Liver (tissue), 3 donors: ENCODE measurements at regions not wholly inside any gene's neighbourhood (a gene's known extent, or its start where the extent isn't known, plus 50 kb on each side); places are given as distances from the start of the nearest gene placed in this dataset.

ENCODE experiments used
- CTCF ChIP-seq: fragments of 150-350 bp; IDR thresholded peaks from 2 replicates; pipeline ENCODE4 v1.5.1; 2017; ENCODE audit warnings: improper control_type of control experiment, low read depth, low read length; ENCODE audit not compliant: missing input control
- EGR1 ChIP-seq, 2 donors: IDR thresholded peaks; 2 replicates each; pipeline ENCODE4 v1.6.1; 2016 to 2018; ENCODE audit warnings: antibody characterized with exemption in 2 of 2, low read depth in 2 of 2
- JUND ChIP-seq, 2 donors: IDR thresholded peaks; 2 replicates each; pipeline ENCODE4 v1.6.1; 2016; ENCODE audit warnings: antibody characterized with exemption in 2 of 2
- RAD21 ChIP-seq, 2 donors: IDR thresholded peaks; 2 replicates each; pipeline ENCODE4 v1.6.1; 2016; ENCODE audit warnings: antibody characterized with exemption in 2 of 2, mild to moderate bottlenecking in 2 of 2
- TAF1 ChIP-seq: conservative IDR thresholded peaks from 2 replicates; pipeline ENCODE4 v1.6.1; 2016; ENCODE audit warnings: antibody characterized with exemption, mild to moderate bottlenecking
- donor health status: healthy.
- donor health status: healthy.

DNA sequence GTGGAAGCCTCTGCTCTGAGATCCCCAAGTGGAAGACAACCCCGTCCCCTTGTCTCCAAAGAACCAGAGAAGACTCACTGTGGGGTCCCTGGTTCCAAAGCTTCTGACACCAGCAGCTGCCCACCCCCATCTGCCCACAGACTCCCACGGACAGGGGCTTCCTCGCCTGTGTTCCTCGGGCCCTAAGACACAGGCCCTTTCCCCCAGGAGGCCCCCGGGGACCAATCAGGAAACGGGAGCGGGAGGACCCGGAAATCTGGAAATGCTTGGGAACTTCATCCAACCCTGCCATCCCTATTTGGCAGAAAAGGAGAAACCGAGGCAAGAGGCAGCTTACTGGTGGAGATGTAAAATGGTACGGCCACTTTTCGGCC, 113.1 kb downstream of the NCOR2 start:
- TF ChIP-seq EGR1 (IDR thresholded peaks at IDR 0.05; ENCODE audit: low read depth in 2 of 2) (no peak), CTCF (no peak), RAD21 (IDR thresholded peaks at IDR 0.05) (no peak), TAF1 (no peak), JUND (IDR thresholded peaks at IDR 0.05) (no peak)
